Endothelial cell of umbilical vein (primary cell): ENCODE measurements at regions not wholly inside any gene's neighbourhood (a gene's known extent, or its start where the extent isn't known, plus 50 kb on each side); places are given as distances from the start of the nearest gene placed in this dataset.

Experiments used
- BruUV-seq: library from RNA; stranded (reverse); fragments of 400-500 nt; replicated peaks from 2 replicates; lab custom pipeline; 2021; lab: Mats Ljungman, UMichigan
- CTCF ChIA-PET: fragments of 300-600, 350-600 bp; sonication (Branson Sonifier 250); formaldehyde crosslinking; loops from one replicate; lab custom pipeline; 2021; ENCODE audit warnings: antibody characterized with exemption, inconsistent platforms; lab: Charles Lee
- POLR2A ChIA-PET: fragments of 300-600, 350-600 bp; sonication (Branson Sonifier 250); formaldehyde crosslinking; loops from one replicate; lab custom pipeline; 2021; ENCODE audit warnings: antibody characterized with exemption, inconsistent platforms; lab: Charles Lee
- DNase-seq: peaks from one replicate; pipeline ENCODE4 v3.0.0-alpha.2; 2011; ENCODE audit warnings: low read depth, low spot score
- FAIRE-seq: peaks from 2 replicates; lab custom pipeline; 2011; peaks lifted over from hg19 to GRCh38; lab: Jason Lieb, UNC
- H2AFZ ChIP-seq: 2 replicates; pipeline ENCODE4 v1.6.0; 2012; ENCODE audit warnings: low read depth, low read length, control low read depth, inconsistent platforms
- H3K27ac ChIP-seq: 2 replicates; pipeline ENCODE4 v1.5.1; 2011; ENCODE audit warnings: low read depth, mild to moderate bottlenecking, control low read depth, low read length, moderate library complexity; ENCODE audit not compliant: insufficient read depth
- H3K27me3 ChIP-seq, 2 experiments: 2 replicates each; pipeline versions ENCODE4 v1.6.0 to v1.6.1; 2011; ENCODE audit warnings: low read length in 2 of 2, mixed read lengths in 1 of 2; ENCODE audit not compliant: control insufficient read depth in 2 of 2, insufficient read depth in 2 of 2
- H3K36me3 ChIP-seq, 2 experiments: 2 replicates in 1 of 2; 3 replicates in 1 of 2; pipeline ENCODE4 v1.5.1; 2011; ENCODE audit warnings: low read length in 2 of 2, mild to moderate bottlenecking in 1 of 2, moderate library complexity in 1 of 2; ENCODE audit not compliant: control insufficient read depth in 2 of 2, insufficient read depth in 2 of 2; ENCODE audit errors: extremely low read depth in 1 of 2
- H3K4me1 ChIP-seq: 3 replicates; pipeline ENCODE4 v1.5.1; 2011; ENCODE audit warnings: mild to moderate bottlenecking, low read length; ENCODE audit not compliant: control insufficient read depth, insufficient read depth; ENCODE audit errors: extremely low read depth
- H3K4me2 ChIP-seq: 2 replicates; pipeline ENCODE4 v1.6.1; 2011; ENCODE audit warnings: low read length, control low read depth, mixed read lengths; ENCODE audit not compliant: insufficient read depth
- H3K4me3 ChIP-seq, 3 experiments: fragments of 200-600 bp in 1 of 3; sonication (generic), shearing (Covaris generic) in 1 of 3; replicated peaks in 1 of 3; 2 replicates each; pipeline ENCODE4 v1.5.1; 2011 to 2016; ENCODE audit warnings: control low read depth in 3 of 3, low read length in 3 of 3, mild to moderate bottlenecking in 2 of 3, inconsistent platforms in 1 of 3, low read depth in 1 of 3, moderate library complexity in 1 of 3; ENCODE audit not compliant: insufficient read depth in 1 of 3
- H3K79me2 ChIP-seq: 2 replicates; pipeline ENCODE4 v1.6.0; 2012; ENCODE audit warnings: low read length, inconsistent platforms; ENCODE audit not compliant: control insufficient read depth, insufficient read depth
- H3K9ac ChIP-seq: replicated peaks from 2 replicates; pipeline ENCODE3; 2011; ENCODE audit warnings: low read length, control low read depth; ENCODE audit not compliant: insufficient read depth; ENCODE audit errors: extremely low read depth
- H3K9me1 ChIP-seq: replicated peaks from 3 replicates; pipeline ENCODE4 v1.6.0; 2011; ENCODE audit warnings: mild to moderate bottlenecking, low read length; ENCODE audit not compliant: control insufficient read depth, insufficient read depth; ENCODE audit errors: extremely low read depth
- H3K9me3 ChIP-seq: replicated peaks from 2 replicates; pipeline ENCODE4 v1.5.1; 2012; ENCODE audit warnings: low read length, inconsistent platforms; ENCODE audit not compliant: control insufficient read depth, insufficient read depth
- H4K20me1 ChIP-seq: replicated peaks from 2 replicates; pipeline ENCODE3; 2011; ENCODE audit warnings: mild to moderate bottlenecking, low read length; ENCODE audit not compliant: control insufficient read depth, insufficient read depth; ENCODE audit errors: extremely low read depth
- EZH2 ChIP-seq: IDR thresholded peaks from 2 replicates; pipeline ENCODE4 v1.6.1; 2012; ENCODE audit warnings: borderline replicate concordance, low read depth, mild to moderate bottlenecking, moderate library complexity, low read length, inconsistent platforms; ENCODE audit not compliant: severe bottlenecking
- FOS ChIP-seq: IDR thresholded peaks from 2 replicates; pipeline ENCODE4 v1.6.1; 2011; ENCODE audit warnings: mild to moderate bottlenecking, low read length, moderate library complexity, borderline replicate concordance; ENCODE audit not compliant: insufficient read depth
- GATA2 ChIP-seq: IDR thresholded peaks from 2 replicates; pipeline ENCODE4 v1.7.0; 2011; ENCODE audit warnings: low read depth, mild to moderate bottlenecking, moderate library complexity, mixed read lengths, low read length; ENCODE audit not compliant: insufficient read length, insufficient read depth
- JUN ChIP-seq: IDR thresholded peaks from 2 replicates; pipeline ENCODE4 v1.6.1; 2011; ENCODE audit warnings: borderline replicate concordance, low read depth; ENCODE audit not compliant: insufficient read length, insufficient read depth
- MYC ChIP-seq: IDR thresholded peaks from one replicate; pipeline ENCODE4 v1.6.1; 2011; ENCODE audit warnings: mild to moderate bottlenecking, low read depth, low read length
- POLR2A ChIP-seq: IDR thresholded peaks from 2 replicates; pipeline ENCODE4 v1.6.1; 2012; ENCODE audit warnings: low read depth, mild to moderate bottlenecking, control low read depth, low read length
- POLR2AphosphoS5 ChIP-seq: IDR thresholded peaks from 2 replicates; pipeline ENCODE4 v1.6.1; 2012; ENCODE audit warnings: low read depth, mild to moderate bottlenecking, control low read depth, low read length, moderate library complexity; ENCODE audit not compliant: insufficient read depth
- dilution Hi-C: fragments of 300-500 bp; cut with MboI; formaldehyde crosslinking; loops from one replicate; pipeline ENCODE4 v1.15.0; 2019; ENCODE audit warnings: low sequenced_read_pairs; ENCODE audit not compliant: extremely low pct_ligation_motif_present
- intact Hi-C: fragments of 100-400 bp; cut with micrococcal nuclease; formaldehyde crosslinking; loops from one replicate; pipeline ENCODE4 v1.10.0; 2022
- TF ChIP-seq, protein P1 (sequence below), 2 donors: IDR thresholded peaks; 1 replicate in 1 of 2; 2 replicates in 1 of 2; pipeline ENCODE4 v1.5.1; 2011; ENCODE audit warnings: low read length in 2 of 2, mild to moderate bottlenecking in 2 of 2, moderate library complexity in 2 of 2, control low read depth in 1 of 2, inconsistent platforms in 1 of 2, low read depth in 1 of 2; ENCODE audit not compliant: insufficient read depth in 1 of 2; ENCODE audit errors: extremely low read depth in 1 of 2
- TF ChIP-seq, protein P2 (sequence below): IDR thresholded peaks from 2 replicates; pipeline ENCODE4 v1.6.1; 2011; ENCODE audit not compliant: insufficient read depth, insufficient read length

DNA sequence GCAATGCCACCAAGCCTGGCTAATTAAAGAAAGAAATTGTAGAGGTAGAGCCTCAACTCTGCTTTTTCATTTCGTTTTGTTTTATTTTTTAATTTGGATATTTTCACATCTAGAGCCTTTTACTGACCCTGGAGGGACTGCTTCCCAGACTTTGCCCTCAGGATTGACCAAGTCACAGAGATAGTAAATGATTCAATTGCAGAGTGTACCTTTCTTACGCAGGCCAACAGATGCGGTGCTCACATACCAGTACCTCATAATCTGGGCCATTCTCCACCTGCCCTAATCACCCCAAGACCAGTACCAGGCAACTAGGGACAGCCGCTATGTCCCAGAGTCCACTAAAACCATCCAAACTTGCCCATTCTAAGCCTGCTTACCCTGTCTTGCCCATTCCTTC, 110.8 kb downstream of the DDX1 start:
- Histone ChIP-seq H4K20me1 (no peaks in the 10 kb centered on the region), H3K9me1 (no peaks in the 10 kb centered on the region), H3K4me3 (no peak overlapping the region), H3K27me3 (no peaks in the 10 kb centered on the region), H3K4me2 (no peak overlapping the region), H3K9me3 (no peaks in the 10 kb centered on the region), H2AFZ (no peak overlapping the region), H3K4me1 (peaks cover 22% of the 10 kb centered on the region), H3K27ac (no peak overlapping the region), H3K9ac (no peak overlapping the region), H3K79me2 (no peaks in the 10 kb centered on the region), H3K36me3 (no peaks in the 10 kb centered on the region)
- ChIA-PET CTCF (no interaction called here), POLR2A (no interaction called here)
- no peak for TF ChIP-seq POLR2A
- TF ChIP-seq MYC: no peak
- TF ChIP-seq GATA2: no peak
- TF ChIP-seq JUN: no peak
- no peak for TF ChIP-seq FOS
- no peak for TF ChIP-seq EZH2
- TF ChIP-seq POLR2AphosphoS5: no peak
- TF ChIP-seq, protein P1, sequence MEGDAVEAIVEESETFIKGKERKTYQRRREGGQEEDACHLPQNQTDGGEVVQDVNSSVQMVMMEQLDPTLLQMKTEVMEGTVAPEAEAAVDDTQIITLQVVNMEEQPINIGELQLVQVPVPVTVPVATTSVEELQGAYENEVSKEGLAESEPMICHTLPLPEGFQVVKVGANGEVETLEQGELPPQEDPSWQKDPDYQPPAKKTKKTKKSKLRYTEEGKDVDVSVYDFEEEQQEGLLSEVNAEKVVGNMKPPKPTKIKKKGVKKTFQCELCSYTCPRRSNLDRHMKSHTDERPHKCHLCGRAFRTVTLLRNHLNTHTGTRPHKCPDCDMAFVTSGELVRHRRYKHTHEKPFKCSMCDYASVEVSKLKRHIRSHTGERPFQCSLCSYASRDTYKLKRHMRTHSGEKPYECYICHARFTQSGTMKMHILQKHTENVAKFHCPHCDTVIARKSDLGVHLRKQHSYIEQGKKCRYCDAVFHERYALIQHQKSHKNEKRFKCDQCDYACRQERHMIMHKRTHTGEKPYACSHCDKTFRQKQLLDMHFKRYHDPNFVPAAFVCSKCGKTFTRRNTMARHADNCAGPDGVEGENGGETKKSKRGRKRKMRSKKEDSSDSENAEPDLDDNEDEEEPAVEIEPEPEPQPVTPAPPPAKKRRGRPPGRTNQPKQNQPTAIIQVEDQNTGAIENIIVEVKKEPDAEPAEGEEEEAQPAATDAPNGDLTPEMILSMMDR (IDR thresholded peaks at IDR 0.05; ENCODE audit: extremely low read depth in 1 of 2, insufficient read depth in 1 of 2, low read depth in 1 of 2, low read length in 2 of 2): no peak
- TF ChIP-seq, protein P2, sequence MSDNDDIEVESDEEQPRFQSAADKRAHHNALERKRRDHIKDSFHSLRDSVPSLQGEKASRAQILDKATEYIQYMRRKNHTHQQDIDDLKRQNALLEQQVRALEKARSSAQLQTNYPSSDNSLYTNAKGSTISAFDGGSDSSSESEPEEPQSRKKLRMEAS: no peak
- no peak for FAIRE-seq
- intact Hi-C loops: no loop called here
- no TSS peak for BruUV-seq
- dilution Hi-C loops: no loop called here
- no peak for DNase-seq
